ENCODE measurements at regions not wholly inside any gene's neighbourhood (a gene's known extent, or its start where the extent isn't known, plus 50 kb on each side); places are given as distances from the start of the nearest gene placed in this dataset.

DNA sequence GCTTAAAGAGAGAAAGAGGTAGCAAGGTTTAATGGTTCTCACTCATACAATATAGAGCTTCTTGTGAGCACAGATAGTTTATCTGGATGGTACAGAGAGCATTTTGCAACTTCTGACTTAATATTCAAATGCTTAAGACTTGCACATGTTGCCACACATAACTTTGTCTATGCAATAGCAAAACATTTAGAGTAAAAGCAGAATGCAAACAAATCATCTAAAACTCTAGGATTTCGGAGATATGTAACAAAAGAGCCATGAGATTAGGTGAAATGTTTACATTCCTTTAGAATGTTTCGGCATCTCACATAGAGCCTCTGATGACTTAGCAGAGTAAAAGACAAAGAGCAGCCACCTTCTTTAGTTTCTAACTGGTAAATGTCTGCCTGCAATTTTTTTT, 717.1 kb upstream of the LRRN3 start:
- H3K4me3 ChIP-seq (replicated peaks in 1 of 3; ENCODE audit: low read depth in 2 of 3, low read length in 3 of 3): no peak overlapping the region
- TF ChIP-seq, protein P1, sequence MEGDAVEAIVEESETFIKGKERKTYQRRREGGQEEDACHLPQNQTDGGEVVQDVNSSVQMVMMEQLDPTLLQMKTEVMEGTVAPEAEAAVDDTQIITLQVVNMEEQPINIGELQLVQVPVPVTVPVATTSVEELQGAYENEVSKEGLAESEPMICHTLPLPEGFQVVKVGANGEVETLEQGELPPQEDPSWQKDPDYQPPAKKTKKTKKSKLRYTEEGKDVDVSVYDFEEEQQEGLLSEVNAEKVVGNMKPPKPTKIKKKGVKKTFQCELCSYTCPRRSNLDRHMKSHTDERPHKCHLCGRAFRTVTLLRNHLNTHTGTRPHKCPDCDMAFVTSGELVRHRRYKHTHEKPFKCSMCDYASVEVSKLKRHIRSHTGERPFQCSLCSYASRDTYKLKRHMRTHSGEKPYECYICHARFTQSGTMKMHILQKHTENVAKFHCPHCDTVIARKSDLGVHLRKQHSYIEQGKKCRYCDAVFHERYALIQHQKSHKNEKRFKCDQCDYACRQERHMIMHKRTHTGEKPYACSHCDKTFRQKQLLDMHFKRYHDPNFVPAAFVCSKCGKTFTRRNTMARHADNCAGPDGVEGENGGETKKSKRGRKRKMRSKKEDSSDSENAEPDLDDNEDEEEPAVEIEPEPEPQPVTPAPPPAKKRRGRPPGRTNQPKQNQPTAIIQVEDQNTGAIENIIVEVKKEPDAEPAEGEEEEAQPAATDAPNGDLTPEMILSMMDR (IDR thresholded peaks at IDR 0.05): no peak
- H3K79me2 ChIP-seq (ENCODE audit: insufficient read depth, low read length): no peaks in the 10 kb centered on the region
- no peak overlapping the region for H3K27ac Mint-ChIP-seq
- no peak overlapping the region for H2AFZ ChIP-seq (ENCODE audit: insufficient read depth, low read depth, low read length, poor library complexity, severe bottlenecking)
- peaks cover 0 to 7% of the 10 kb centered on the region in 2 donors for H3K9me3 ChIP-seq (replicated peaks in 1 of 2; ENCODE audit: control insufficient read depth in 1 of 2, insufficient read depth in 1 of 2, low read length in 2 of 2)
- intact Hi-C loops (cut with micrococcal nuclease): no loop called here
- no peaks in the 10 kb centered on the region for H3K27me3 Mint-ChIP-seq (ENCODE audit: low read depth in 3 of 3)
- no peak overlapping the region for H3K9ac ChIP-seq (ENCODE audit: insufficient read depth, low read length, poor library complexity, severe bottlenecking)
- H4K20me1 ChIP-seq (ENCODE audit: insufficient read depth, low read length): no peaks in the 10 kb centered on the region
- no peaks in the 10 kb centered on the region for H3K36me3 ChIP-seq (replicated peaks in 1 of 2; ENCODE audit: control insufficient read depth in 1 of 2, insufficient read depth in 2 of 2, low read length in 2 of 2)
- H3K4me2 ChIP-seq (replicated peaks; ENCODE audit: extremely low read depth, low read length, poor library complexity, severe bottlenecking): no peak overlapping the region
- H3K4me1 Mint-ChIP-seq: no peaks in the 10 kb centered on the region
- WGBS (ENCODE audit: insufficient coverage): 100% methylated on average over 1 of the region's 2 CpGs
- peaks cover 0 to 7% (median 4%) of the 10 kb centered on the region in 7 donors for H3K9me3 Mint-ChIP-seq
- no peak for DNase-seq
- no peak overlapping the region for H3K27ac ChIP-seq (ENCODE audit: low read depth in 1 of 2, low read length in 2 of 2)
- no peaks in the 10 kb centered on the region for H3K4me1 ChIP-seq (ENCODE audit: control insufficient read depth in 1 of 2, insufficient read depth in 2 of 2, low read length in 2 of 2)
- H3K36me3 Mint-ChIP-seq: no peaks in the 10 kb centered on the region
- no peak overlapping the region for H3K4me3 Mint-ChIP-seq
- H3K27me3 ChIP-seq (ENCODE audit: control insufficient read depth in 2 of 2, insufficient read depth in 2 of 2, low read length in 2 of 2): no peaks in the 10 kb centered on the region

DNA sequence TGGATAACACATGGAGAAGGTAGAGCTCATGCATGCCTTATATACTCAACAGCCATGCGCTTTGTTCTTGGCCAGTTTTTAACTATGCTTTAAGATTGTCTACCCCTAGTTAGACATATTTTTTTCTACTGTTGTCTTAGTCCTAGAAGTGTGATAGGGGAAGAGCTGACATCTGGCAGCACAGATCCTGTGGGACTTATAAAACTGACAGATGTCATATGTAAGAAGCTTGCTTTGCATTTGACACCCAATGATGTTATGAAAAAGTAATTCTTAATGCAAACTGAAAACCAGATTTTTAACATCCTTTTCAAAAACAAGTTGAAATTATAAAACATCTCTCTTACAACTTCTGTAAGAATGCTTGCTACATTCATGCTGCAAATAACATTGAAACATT, 715.9 kb upstream of the LRRN3 start:
- no peaks in the 10 kb centered on the region for H3K27me3 Mint-ChIP-seq (ENCODE audit: low read depth in 3 of 3)
- H3K4me3 Mint-ChIP-seq: no peak overlapping the region
- H3K4me1 Mint-ChIP-seq: no peaks in the 10 kb centered on the region

More for the DNA sequence above, 715.9 kb upstream of the LRRN3 start:
- no peak for DNase-seq
- Histone ChIP-seq H3K9ac (ENCODE audit: insufficient read depth, low read length, poor library complexity, severe bottlenecking) (no peak overlapping the region), H3K36me3 (replicated peaks in 1 of 2; ENCODE audit: control insufficient read depth in 1 of 2, insufficient read depth in 2 of 2, low read length in 2 of 2) (no peaks in the 10 kb centered on the region), H4K20me1 (ENCODE audit: insufficient read depth, low read length) (no peaks in the 10 kb centered on the region), H3K27ac (ENCODE audit: low read depth in 1 of 2, low read length in 2 of 2) (no peak overlapping the region), H3K4me3 (replicated peaks in 1 of 3; ENCODE audit: low read depth in 2 of 3, low read length in 3 of 3) (no peak overlapping the region), H3K4me1 (ENCODE audit: control insufficient read depth in 1 of 2, insufficient read depth in 2 of 2, low read length in 2 of 2) (no peaks in the 10 kb centered on the region), H3K79me2 (ENCODE audit: insufficient read depth, low read length) (no peaks in the 10 kb centered on the region), H3K27me3 (ENCODE audit: control insufficient read depth in 2 of 2, insufficient read depth in 2 of 2, low read length in 2 of 2) (no peaks in the 10 kb centered on the region), H2AFZ (ENCODE audit: insufficient read depth, low read depth, low read length, poor library complexity, severe bottlenecking) (no peak overlapping the region), H3K4me2 (replicated peaks; ENCODE audit: extremely low read depth, low read length, poor library complexity, severe bottlenecking) (no peak overlapping the region), H3K9me3 (replicated peaks in 1 of 2; ENCODE audit: control insufficient read depth in 1 of 2, insufficient read depth in 1 of 2, low read length in 2 of 2) (peaks cover 0 to 8% of the 10 kb centered on the region in 2 donors)
- no CpG with 5 or more reads among the region's 1 CpG for WGBS (ENCODE audit: insufficient coverage)
- intact Hi-C loops (cut with micrococcal nuclease): no loop called here
- Mint-ChIP-seq H3K36me3 (no peaks in the 10 kb centered on the region), H3K27ac (no peak overlapping the region), H3K9me3 (peaks cover 0 to 5% (median 2%) of the 10 kb centered on the region in 7 donors)
- TF ChIP-seq, protein P1 (IDR thresholded peaks at IDR 0.05): no peak
